H1 (cell line): ENCODE measurements at regions not wholly inside any gene's neighbourhood (a gene's known extent, or its start where the extent isn't known, plus 50 kb on each side); places are given as distances from the start of the nearest gene placed in this dataset.

Source experiments
- CTCF ChIP-seq, 3 experiments: IDR thresholded peaks; 1 replicate in 2 of 3; 2 replicates in 1 of 3; pipeline versions ENCODE4 v1.5.1 to v1.6.1; 2011; ENCODE audit warnings: low read length in 3 of 3, mild to moderate bottlenecking in 3 of 3, inconsistent platforms in 2 of 3, low read depth in 1 of 3, moderate library complexity in 1 of 3; ENCODE audit not compliant: insufficient read depth in 1 of 3; ENCODE audit errors: control extremely low read depth in 1 of 3
- EP300 ChIP-seq, 2 experiments: IDR thresholded peaks; 1 replicate in 1 of 2; 2 replicates in 1 of 2; pipeline ENCODE4 v1.6.1; 2011 to 2012; ENCODE audit warnings: low read depth in 2 of 2, low read length in 2 of 2, mild to moderate bottlenecking in 2 of 2, borderline replicate concordance in 1 of 2, inconsistent platforms in 1 of 2, moderate library complexity in 1 of 2
- EZH2 ChIP-seq: fragments of 200-600 bp; sonication (generic); IDR thresholded peaks from 2 replicates; pipeline ENCODE4 v1.7.1; 2012; ENCODE audit warnings: low read depth, mild to moderate bottlenecking, moderate library complexity, low read length, inconsistent platforms; ENCODE audit not compliant: severe bottlenecking
- GABPA ChIP-seq: IDR thresholded peaks from 2 replicates; pipeline ENCODE4 v1.6.1; 2011; ENCODE audit warnings: mild to moderate bottlenecking, low read length, moderate library complexity, borderline replicate concordance; ENCODE audit not compliant: insufficient read depth
- GTF2F1 ChIP-seq: IDR thresholded peaks from 2 replicates; pipeline ENCODE4 v1.6.1; 2012; ENCODE audit warnings: low read depth, low read length, improper control_type of control experiment, borderline replicate concordance
- JUND ChIP-seq: IDR thresholded peaks from 2 replicates; pipeline ENCODE4 v1.6.1; 2011; ENCODE audit warnings: mild to moderate bottlenecking, improper control_type of control experiment, low read length
- MAX ChIP-seq: IDR thresholded peaks from 2 replicates; pipeline ENCODE4 v1.6.1; 2012; ENCODE audit warnings: inconsistent platforms
- RAD21 ChIP-seq, 2 experiments: IDR thresholded peaks in 1 of 2; conservative IDR thresholded peaks in 1 of 2; 2 replicates each; pipeline ENCODE4 v1.6.1; 2011; ENCODE audit warnings: low read depth in 2 of 2, low read length in 2 of 2, improper control_type of control experiment in 1 of 2, inconsistent platforms in 1 of 2, mild to moderate bottlenecking in 1 of 2, moderate library complexity in 1 of 2
- SRF ChIP-seq: IDR thresholded peaks from 2 replicates; pipeline ENCODE4 v1.6.1; 2011; ENCODE audit warnings: mild to moderate bottlenecking, low read depth, low read length, moderate library complexity
- TCF12 ChIP-seq: IDR thresholded peaks from 2 replicates; pipeline ENCODE4 v1.6.1; 2011; ENCODE audit warnings: low read depth, mild to moderate bottlenecking, low read length
- USF2 ChIP-seq: IDR thresholded peaks from 2 replicates; pipeline ENCODE4 v1.6.1; 2011; ENCODE audit warnings: low read length, improper control_type of control experiment
- YY1 ChIP-seq: IDR thresholded peaks from 2 replicates; pipeline ENCODE4 v1.6.1; 2011; ENCODE audit warnings: low read depth, mild to moderate bottlenecking, low read length

GRCh38 chr2:83960371-83960770 lies 498.7 kb downstream of the SUCLG1 start:
- TF ChIP-seq EP300 (IDR thresholded peaks at IDR 0.05; ENCODE audit: borderline replicate concordance in 1 of 2, low read depth in 2 of 2, low read length in 2 of 2) (no peak), CTCF (IDR thresholded peaks at IDR 0.05; ENCODE audit: control extremely low read depth in 1 of 3, insufficient read depth in 1 of 3, low read depth in 1 of 3, low read length in 3 of 3) (no peak), GTF2F1 (no peak), YY1 (no peak), USF2 (no peak), GABPA (no peak), SRF (no peak), JUND (no peak), RAD21 (IDR thresholded peaks at IDR 0.05 in 1 of 2, conservative IDR thresholded peaks at IDR 0.05 in 1 of 2; ENCODE audit: low read depth in 2 of 2, low read length in 2 of 2) (no peak), EZH2 (no peak), MAX (no peak), TCF12 (no peak)
